HG03025 (cell line): ENCODE measurements at regions not wholly inside any gene's neighbourhood (a gene's known extent, or its start where the extent isn't known, plus 50 kb on each side); places are given as distances from the start of the nearest gene placed in this dataset.
"Not testable (repeated sequence)": the region's sequence is repeated elsewhere in the genome, so short reads cannot be mapped to it uniquely, and the experiment has no call there.

ENCODE experiments used
- ATAC-seq: cut with Tn5 transposase; IDR thresholded peaks from one replicate; pipeline ENCODE4 v1.9.1; 2021; ENCODE audit warnings: mild to moderate bottlenecking, moderate library complexity; ENCODE audit not compliant: unreplicated experiment, low FRiP score

- ATAC-seq: no peak
These were observed 353.7 kb upstream of the SLC7A11 start for GRCh38 chr4:138595731-138596460.

- ATAC-seq: no peak
These were observed 353.0 kb upstream of the SLC7A11 start for GRCh38 chr4:138595171-138595570.

GRCh38 chr4:138592796-138593195 lies 350.6 kb upstream of the SLC7A11 start:
- ATAC-seq: no peak

GRCh38 chr4:138591808-138592207 lies 349.7 kb upstream of the SLC7A11 start:
- ATAC-seq: no peak

GRCh38 chr4:138588501-138588900 lies 346.4 kb upstream of the SLC7A11 start:
- ATAC-seq: no peak

GRCh38 chr4:138579146-138579545 lies 337.0 kb upstream of the SLC7A11 start:
- no peak for ATAC-seq

- ATAC-seq: not testable (repeated sequence)
These were observed 335.7 kb upstream of the SLC7A11 start for GRCh38 chr4:138577826-138578225.

GRCh38 chr4:138577145-138577544 lies 335.0 kb upstream of the SLC7A11 start:
- ATAC-seq: no peak

GRCh38 chr4:138576684-138577083 lies 334.5 kb upstream of the SLC7A11 start:
- ATAC-seq: no peak

- ATAC-seq: no peak
These were observed 331.1 kb upstream of the SLC7A11 start for GRCh38 chr4:138573246-138573645.

GRCh38 chr4:138572007-138572406 lies 329.9 kb upstream of the SLC7A11 start:
- no peak for ATAC-seq

- no peak for ATAC-seq
These were observed 325.5 kb upstream of the SLC7A11 start for GRCh38 chr4:138567696-138568095.

GRCh38 chr4:138565576-138565975 lies 323.4 kb upstream of the SLC7A11 start:
- ATAC-seq: no peak

GRCh38 chr4:138562544-138562991 lies 320.4 kb upstream of the SLC7A11 start:
- ATAC-seq: no peak

GRCh38 chr4:138561906-138562305 lies 319.8 kb upstream of the SLC7A11 start:
- no peak for ATAC-seq

- no peak for ATAC-seq
These were observed 319.2 kb upstream of the SLC7A11 start for GRCh38 chr4:138561276-138561880.

GRCh38 chr4:138560448-138560847 lies 318.3 kb upstream of the SLC7A11 start:
- no peak for ATAC-seq

- ATAC-seq: no peak
These were observed 316.7 kb upstream of the SLC7A11 start for GRCh38 chr4:138558886-138559285.

- no peak for ATAC-seq
These were observed 313.4 kb upstream of the SLC7A11 start for GRCh38 chr4:138555584-138555983.

GRCh38 chr4:138555108-138555507 lies 313.0 kb upstream of the SLC7A11 start:
- no peak for ATAC-seq

- no peak for ATAC-seq
These were observed 311.1 kb upstream of the SLC7A11 start for GRCh38 chr4:138553001-138553845.
